NCI-H226 (cell line): ENCODE measurements at regions not wholly inside any gene's neighbourhood (a gene's known extent, or its start where the extent isn't known, plus 50 kb on each side); places are given as distances from the start of the nearest gene placed in this dataset.

Source experiments
- DNase-seq: peaks from one replicate; pipeline ENCODE4 v3.0.0-alpha.2; 2015

DNA sequence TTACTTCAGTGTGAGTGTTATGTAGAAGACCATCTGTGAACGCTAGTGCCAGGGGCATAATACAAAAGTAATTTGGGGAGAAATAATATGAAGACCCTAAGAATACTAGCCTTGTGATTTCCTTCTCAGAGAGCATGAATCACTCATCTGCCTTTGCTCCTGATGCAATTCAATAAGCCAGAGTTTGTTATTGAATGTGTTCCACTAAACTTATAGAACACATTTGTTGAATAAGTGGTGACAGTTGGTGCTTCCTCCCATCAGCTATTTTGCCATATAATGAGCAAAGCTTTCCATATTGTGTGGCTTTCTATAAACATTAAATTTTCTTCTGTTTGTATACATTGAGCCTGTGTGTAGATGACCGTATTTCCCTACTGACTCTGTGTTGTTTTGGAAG is 136.4 kb upstream of the QRFPR start:
- DNase-seq: no peak

DNA sequence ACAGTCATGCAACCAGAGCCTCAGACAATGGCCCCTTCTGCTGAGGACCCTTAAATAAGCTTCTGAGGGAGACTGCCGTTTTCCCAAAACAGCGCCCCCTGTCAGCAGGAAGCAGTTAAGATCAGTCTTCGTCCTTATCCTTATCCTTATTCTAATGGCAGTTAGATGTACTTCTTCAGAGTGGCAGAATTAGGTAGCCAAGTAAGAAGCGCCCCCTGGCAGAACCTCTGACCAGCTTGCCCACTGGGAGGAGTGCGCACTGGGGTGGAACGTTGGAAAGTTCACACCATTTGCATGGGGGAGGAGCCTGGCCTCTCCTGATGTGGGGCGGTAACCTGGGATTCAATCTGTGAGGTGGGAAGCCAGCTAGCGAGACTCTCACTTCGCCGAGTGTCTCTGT is 133.6 kb upstream of the QRFPR start:
- DNase-seq: no peak

DNA sequence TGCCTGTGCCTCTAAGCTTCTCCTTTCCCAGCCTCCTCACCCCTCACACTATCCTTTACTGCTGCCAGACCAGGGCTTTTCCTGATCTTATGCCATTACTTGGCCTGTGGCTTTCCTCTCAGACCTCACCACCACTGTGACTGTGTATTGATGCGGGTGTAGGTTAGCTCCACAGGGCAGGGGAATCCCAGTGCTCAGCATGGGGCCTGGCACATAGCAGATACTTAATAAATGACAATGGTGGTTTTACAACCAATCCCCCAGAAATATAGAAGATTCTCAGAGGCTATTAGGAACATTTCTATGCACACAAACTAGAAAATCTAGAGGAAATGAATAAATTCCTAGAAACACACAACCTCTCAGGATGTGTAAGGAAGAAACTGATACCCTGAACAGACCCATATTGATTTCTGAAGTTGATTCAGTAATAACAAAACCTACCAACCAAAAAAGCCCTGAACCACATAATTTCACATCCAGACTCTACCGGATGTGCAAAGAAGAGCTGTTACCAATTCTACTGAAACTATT is 129.6 kb upstream of the QRFPR start:
- DNase-seq: no peak

DNA sequence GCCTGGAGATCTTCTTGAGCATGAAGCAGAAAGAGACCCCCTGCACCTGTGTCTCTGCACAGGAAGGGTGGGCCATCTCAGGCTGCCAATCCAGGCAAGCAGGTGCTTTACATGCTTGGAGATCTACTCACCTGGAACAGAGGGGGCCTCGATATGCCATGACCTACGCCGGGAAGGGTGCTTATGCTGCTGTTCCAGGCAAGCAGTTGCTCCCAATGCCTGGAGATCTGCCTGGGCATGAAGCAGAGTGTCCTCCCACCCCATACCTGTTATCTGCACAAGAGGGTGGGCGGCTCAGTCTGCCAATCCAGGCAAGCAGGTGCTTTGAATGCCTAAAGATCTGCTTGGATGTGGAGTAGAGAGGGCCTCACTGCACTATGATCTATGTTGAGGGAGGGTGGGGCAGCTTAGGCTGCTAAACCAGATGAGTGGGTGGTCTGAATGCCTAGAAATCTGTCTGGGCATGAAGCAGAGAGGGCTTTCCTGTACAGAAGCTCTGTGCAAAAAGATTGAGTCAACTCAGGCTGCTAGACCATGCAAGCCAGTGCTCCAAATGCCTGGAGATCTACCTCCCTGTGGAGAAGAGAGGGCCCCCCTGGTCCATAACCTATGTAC is 104.5 kb upstream of the QRFPR start:
- DNase-seq: no peak

DNA sequence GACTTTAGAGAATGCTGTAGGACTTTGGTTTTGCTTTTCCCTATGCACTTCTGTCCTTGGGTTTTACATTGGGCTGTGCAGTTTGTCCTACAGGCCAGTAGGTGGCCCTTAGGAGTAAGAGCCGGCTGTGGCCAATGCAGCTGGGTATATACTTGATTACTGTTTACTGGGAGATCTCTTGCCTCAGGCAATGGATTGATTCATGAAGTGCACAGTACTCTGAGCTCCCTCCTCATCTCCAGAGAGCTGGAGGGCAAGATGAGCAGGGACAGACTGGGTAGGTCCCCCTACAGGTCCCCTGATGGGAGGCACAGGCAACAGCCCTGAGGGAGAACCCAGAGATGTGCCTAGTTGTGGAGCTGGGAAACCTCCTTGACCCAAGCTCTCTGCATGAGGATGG is 103.8 kb upstream of the QRFPR start:
- DNase-seq: peak; percentile 42

DNA sequence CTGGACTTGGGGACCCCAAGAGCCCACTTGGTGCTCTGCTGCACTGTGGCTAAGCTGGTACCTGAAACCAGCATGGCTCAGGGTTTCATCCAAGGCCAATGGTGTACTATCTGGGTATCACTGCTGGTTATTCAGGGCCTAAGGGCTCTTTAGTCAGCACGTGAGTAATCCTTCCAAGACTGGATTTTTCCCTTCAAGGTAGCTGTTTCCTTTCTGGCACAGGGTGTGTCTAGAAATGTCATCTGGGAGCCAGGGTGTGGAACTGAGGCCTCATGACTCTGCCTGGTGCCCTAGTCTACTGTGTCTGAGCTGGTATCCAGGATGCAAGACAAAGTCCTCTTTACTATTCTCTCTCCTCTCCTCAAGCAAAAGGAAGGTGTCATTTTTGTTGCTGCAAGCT is 99.0 kb upstream of the QRFPR start:
- peak; percentile 19 for DNase-seq

DNA sequence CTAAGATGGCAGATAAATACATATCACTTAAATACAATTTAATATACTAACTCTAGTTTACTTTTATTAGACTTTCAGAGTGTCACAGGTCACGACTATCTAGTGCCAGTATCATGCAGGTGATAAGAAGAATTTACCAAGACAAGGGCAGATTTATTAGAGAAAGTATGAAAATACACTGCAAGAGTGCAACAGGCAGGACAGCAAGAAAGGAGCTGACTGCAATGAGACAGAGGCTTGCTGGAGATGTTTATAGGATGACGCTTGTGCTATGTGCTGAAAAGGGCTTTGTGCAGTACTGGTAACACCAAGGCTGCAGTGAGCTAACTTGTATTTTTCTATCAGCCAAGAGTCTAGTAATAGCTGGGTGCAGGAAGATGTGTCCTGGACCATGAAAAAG is 96.7 kb upstream of the QRFPR start:
- DNase-seq: no peak

DNA sequence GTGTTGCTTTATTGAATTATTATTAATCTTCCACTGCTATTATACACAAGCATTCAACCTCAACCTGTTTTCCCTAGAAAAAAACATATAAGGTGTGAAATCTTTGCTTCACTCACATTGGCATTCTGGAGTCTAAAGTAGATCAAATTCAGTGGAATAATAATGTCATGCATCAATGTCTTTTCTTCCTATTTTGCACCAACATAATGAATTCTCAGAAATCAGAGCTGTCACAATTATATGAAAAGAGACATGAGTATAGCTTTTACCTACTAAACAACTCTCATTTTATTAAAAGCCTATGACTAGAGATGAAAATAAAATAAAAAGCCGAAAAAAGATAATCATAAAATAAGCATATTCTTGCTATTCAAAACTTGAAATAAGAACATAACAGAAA is 96.3 kb upstream of the QRFPR start:
- no peak for DNase-seq

DNA sequence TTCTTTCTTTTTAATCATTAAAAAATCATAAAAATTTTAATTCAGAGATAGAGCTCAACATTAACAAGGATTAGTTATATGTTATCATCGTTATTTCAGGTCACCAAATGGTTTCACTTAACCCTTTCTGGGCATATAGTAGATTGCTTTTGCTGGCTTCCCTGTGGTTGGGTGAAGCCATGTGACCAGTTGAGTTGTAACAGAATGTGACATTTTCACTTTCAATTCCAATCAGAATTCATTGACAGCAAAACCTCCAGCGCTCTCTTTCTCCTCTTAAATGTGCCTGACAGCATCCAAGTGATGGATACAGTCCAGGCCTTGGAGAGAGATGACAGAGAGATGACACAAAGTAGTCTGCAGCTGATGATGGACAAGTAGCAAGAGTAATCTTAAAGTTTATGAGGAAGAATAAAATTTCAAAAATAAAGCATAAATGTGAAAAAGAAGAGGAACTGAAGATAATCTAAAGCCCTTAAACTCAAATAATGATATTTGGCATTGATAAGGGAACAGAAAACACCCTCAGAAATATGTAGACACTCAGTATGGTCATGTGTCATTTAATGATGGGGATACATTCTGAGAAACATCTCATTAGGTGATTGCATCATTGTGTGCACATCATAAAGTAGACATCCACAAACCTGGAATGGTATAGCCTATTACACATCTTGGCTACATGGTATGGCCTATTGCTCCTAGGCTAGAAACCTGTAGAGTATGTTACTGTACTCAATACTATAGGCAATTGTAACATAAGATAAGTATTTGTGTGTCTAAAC is 92.3 kb upstream of the QRFPR start:
- DNase-seq: no peak

DNA sequence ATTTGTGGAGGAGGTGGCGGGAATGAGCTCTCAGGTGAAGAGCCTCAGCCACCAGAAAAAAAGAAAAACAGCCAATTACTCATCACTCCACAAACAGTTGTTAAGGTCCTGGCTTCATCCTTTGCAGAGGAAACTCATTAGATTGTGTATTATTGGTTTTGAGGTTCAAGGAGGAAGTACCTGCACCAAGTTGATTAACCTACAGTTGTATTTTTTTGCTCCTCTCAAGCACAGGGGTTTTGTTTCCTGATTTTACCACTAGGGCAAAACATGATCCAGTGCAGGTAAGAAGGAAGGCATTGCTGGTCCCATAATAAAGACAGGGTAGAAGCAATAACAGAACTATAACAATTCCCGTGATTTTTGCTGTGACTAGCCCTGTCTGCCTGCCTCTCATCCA is 84.0 kb upstream of the QRFPR start:
- DNase-seq: no peak

DNA sequence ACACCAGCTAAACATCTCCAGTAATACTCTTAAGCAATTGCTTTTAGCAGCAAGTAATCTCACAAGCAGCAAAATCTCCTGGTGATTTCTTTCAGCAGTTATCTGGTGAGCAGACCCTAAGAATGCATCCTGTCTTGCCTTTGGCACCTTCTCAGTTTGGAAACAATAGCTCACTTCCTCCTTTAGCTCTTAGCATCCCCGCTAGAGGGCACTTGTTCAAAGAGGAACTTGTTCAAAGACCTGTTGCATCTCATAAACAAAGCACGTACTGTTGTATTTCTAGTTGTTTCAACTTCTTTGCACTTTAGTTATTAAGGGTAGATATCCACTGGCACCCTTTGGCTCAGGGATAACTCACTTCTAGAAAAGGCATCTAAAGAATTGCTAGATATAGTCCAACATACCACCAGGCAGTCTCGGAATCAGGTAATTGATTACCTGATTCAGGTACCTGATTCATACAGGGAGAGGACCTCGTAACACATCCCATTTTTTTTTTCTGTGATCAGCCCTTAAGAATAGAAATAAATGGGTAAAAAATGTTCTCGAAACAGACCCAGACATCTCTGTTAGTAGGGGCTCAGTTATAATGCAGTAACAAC is 81.9 kb upstream of the QRFPR start:
- peak; percentile 57 for DNase-seq

DNA sequence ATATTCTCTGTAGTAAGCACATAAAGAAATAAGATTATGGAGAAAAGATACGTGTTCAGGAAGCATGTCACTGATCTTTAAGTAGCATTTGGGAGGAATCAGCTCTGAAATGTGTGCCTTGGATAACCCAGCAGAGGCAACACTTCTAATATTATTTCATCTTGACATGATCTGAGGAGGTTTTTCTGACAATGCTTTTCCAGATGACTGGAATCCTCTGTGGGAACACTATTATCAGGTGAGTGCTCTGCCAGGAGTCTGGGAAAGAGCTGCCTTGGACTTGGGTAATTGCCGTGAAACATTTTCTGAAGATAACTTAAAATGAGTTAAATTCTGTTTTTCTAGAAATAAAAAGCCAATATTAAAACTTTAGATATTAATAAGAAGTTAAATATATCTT is 78.2 kb upstream of the QRFPR start:
- DNase-seq: no peak

DNA sequence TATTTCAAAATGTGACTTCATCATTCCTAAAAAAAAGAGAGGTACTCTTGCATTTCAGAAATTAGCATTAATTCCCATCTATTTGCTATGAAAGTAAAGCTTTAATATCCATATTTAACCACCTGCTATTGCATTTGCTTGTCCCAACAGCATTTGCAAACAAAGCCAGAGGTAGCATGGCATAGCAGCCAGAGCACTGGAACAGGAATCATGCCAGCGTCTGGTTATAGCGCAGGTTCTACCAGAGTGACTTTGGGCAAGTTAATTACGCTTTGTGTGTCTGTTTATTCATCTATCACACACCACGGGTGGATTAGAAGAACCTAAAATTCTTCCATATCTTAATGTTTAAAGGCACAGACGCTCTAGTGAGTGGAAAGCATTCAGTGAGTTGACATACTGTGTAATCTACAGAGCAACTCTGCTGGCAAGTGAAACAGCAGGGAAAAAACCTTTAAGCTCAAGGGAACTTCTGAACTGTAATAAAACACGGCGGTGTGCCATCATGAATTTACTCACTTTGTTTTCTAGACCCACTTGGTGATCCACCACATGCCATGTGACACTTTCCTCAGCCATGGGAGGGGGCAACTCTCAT is 76.6 kb upstream of the QRFPR start:
- no peak for DNase-seq

DNA sequence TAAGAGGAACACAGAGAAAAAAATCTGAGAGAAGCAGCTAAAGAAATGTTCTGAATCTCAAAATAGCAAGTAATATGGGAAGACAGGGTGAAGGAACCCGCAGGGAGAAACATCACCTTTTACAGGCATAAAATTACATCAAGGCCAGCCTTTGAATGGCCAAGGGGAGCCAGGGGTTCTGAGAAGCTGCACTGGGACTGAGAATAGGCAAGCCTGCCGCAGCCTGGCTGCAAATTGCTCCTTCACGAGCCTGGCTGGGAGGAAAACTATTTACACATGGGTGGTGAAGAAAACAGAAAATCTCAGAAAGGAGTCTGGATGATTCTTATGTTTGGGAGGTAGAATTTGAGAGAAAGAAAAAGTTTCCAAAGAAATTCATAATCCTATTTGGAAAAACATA is 74.5 kb upstream of the QRFPR start:
- DNase-seq: no peak

DNA sequence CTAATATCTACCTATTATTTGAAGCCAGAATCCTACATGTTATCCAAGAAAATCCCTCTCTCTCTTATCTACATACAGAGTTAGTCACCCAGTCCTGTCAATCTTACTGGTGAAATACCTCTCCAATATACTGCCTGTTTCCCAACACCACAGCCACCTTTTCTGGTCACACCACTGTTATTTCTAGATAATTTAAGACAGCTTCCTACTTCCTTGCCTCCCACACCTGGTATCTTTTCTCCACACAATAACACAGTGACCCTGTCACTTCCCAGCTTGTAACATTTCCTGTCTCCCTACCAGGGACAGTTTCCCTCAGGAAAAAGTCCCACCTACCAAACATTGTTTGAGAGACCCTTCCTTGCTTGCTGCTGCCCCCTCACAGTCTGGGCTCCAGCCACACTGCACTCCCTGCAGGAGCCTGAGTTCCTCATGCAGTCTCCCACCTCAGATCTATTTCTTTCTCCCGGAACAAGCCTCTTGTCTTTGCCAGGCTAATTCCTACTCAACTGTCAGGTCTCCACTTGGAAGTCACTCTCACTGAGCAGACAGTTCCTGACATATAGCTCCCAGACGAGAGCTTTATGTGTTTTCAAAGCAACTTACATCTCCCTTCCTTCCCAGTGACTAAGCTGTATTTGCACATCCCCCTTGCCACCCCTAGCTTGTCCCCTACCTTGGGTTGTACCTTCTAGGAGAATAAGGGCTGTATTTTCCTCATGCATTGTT is 73.6 kb upstream of the QRFPR start:
- peak; percentile 43 for DNase-seq

DNA sequence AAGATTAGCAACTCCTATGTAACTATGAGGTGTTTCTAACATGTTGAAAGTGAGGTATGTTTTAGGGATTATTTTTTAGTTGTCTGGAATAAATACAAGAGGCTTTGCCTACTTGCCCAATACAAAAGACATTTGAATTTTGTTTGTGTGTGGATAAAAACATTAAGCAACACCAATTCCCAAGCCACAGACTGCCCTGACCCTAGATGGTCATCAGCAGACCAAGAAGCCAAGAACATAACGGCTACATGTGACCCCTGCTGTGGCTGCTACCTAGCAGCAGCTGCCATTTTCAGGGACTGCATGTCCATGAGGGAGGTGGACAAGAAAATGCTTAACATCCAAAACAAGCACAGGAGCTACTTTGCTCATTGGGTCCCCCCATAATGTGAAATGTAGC is 70.5 kb upstream of the QRFPR start:
- DNase-seq: no peak

DNA sequence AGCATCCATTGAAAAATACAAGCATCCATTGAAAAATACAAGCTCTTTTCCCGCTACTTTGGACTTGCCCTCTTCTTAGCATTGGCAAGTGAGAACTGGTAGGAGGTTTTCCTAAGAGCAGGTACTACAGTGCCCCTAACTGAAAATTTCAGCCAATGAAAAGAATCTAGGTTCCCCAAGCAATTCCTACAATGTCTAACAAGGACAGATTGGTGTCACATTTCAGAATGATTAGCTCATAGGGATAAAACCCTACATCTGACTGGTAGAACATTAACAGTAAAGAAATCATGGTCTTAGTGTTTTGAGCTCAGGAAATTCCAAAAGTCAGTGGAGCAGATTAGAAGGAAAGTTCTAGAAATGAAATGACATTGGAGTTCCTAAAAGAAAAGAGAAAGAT is 68.6 kb upstream of the QRFPR start:
- DNase-seq: no peak

DNA sequence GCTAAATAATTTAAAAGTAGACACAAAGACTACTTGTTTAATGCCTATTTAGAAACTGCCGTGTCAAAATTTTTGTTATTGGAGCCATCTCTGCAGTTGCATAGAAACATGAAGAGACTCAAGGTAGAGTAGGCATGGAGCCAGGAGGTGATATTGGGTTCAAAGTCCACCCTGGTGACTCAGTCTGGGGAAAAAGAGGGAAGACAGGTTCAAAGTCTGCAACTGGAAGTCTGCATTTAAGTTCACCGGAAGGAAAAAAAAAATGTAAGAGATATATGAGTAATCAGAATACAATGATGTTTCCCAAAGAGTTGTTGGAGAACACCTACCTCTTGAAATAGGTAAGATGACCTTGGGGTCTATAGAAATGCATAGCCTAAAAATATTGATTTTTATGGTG is 67.4 kb upstream of the QRFPR start:
- DNase-seq: no peak

DNA sequence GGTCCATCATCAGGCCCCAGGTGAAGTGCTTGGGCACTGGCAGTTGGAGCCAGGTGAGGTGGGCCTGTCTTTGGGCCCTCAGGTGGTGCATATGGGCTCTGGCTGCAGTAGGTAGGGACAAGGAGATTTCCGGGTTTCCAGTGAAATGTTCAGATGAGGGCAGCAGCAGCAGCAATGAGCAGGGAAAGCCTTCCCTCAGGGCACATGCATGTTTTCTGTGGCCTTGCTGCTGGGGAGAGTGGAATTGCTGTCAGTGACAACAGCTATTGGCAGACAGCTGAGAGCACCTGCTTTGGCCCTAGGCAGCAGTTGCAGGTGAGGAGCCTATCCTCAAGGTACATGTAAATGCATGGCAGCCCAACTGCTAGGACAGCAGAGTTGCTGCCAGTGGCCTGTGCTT is 58.9 kb upstream of the QRFPR start:
- no peak for DNase-seq
